GM19023 (cell line): ENCODE measurements at regions not wholly inside any gene's neighbourhood (a gene's known extent, or its start where the extent isn't known, plus 50 kb on each side); places are given as distances from the start of the nearest gene placed in this dataset.
"Not testable (repeated sequence)": the region's sequence is repeated elsewhere in the genome, so short reads cannot be mapped to it uniquely, and the experiment has no call there.

Experiments
- ATAC-seq: cut with Tn5 transposase; IDR thresholded peaks from one replicate; pipeline ENCODE4 v1.9.1; 2021; ENCODE audit warnings: mild to moderate bottlenecking, moderate library complexity; ENCODE audit not compliant: unreplicated experiment

DNA sequence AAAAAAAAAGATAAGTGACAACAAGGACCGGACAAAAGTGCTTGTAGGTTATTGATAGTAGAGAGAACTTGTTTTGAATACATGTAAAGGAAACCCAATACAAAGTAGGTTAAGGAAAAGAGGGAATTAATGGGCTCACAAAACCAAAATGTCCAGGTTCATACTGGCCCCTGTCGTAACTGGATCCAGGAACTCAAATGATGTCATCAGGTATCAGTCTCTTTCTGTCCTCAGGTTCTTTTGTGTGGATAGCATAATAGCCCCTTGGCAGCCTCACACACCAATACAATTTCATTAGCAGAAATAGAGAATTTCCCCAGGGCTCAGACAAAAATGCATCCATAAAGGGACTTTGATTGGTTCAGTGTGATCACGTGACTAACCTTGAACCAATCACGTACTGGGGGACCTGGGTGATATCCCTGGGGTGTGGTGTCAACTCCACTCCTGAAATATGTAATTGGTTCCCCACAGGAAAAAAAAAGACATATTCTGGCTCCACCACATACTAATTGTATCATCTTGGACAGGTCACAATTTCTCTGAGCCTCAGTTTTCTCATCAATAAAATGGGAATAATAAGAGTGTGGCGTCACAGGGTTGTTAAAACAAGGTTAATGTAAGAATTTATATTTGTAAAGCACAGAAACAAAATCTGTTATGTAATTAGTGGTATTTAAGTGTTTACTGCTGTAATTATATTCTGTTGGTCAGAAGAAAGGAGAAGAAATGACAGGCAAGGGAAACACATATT, 174.8 kb downstream of the PDGFRA start:
- ATAC-seq, result no peak

DNA sequence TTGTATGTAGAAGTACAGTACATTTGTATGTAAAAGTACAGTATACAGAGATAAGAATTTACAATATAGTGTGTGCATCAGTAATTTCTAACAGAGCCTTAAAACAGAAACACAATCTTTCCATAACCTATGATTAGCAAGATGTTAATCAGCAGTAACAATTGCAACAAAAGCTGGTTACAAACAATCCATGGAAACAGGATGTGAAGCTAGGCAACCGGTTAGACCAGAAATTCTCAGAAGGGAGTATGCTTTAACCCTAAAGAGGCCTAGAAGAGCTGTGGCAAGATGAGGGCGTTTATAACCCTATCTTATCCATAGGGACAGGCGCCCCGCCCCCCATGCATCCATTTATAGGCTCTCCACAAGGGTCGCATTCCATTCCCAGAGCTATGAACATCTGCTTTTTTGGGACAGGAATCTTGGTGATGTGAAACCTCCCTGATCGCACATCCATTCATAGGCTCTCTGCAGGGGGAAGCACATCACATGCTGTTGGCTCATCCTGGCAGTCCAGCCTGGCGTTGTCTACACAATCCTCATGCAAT, 180.3 kb downstream of the PDGFRA start:
- ATAC-seq, result not testable (repeated sequence)

DNA sequence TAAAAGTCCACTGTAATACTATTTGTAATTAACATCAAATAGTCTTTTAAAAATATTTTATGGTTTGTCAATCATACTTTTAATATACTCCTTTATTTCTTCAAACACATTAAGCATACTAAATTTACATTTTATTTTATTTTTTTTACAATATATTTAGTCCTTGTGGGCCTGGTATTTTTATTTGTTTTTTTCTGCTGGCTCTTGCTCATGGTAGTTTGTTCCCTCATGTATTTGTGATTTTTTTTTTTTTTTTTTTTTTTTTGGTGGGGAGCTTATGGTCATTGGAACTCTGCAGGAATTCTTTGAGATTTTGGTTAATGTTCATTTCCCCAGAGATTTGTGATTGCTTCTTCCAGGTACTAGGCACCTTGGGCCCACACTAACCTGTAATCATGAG, 185.5 kb downstream of the PDGFRA start:
- no peak for ATAC-seq

- ATAC-seq, result no peak
Observed at GRCh38 chr4:54417476-54417875, 188.4 kb downstream of the PDGFRA start.

DNA sequence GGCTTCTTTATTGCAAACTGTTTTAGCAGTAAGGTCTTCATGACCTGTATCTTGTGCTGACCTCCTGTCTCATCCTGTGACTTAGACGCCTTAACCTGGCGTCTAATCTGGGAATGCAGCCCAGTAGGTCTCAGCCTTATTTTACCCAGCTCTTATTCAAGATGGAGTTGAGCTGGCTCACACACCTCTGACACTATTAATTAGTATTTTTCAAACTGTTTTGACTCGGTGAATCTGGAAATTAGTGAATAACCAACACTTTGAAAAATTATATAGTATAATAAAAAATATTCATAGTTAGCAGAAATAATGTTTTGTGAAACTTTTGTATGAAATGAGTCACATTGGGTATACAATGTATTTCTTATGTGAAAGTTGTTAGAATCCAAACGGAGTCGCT, 189.4 kb downstream of the PDGFRA start:
- ATAC-seq, result no peak

DNA sequence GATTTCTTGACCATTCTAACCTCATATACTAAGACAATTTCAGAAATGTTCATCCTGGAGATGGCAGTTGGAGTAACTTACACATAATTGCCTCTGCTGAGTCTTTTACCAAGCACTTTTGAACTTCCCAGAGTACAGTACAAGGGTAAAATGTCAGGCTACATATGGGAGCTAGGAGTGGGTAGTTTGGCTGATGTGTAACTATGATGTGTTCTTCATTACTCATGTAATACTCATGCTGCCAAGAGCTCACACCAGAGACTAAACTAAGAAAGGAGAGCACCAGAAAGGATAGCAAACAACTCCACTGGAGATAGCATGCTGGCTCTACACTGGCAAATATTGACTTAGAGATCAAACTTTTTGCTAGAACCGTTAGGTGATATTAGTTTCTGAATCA, 194.0 kb downstream of the PDGFRA start:
- ATAC-seq, result no peak

DNA sequence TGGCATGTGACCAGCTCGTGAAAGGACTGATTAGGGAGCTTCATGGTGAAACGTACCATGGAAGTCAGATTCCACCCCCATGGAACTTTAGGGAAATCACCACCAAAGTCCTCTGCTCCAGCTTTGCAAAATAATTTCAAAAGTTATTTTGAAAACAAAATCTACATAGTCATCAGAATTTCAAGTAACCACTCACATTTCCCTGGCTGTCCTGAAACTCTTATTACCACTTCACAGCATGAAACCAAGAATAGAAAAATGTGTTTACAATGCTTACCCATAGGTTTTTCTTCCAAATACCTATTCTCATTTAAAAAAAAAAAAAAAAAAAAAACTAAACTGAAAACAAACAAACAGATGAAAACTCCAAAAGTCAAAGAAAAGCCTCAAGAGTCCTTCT, 198.7 kb downstream of the PDGFRA start:
- no peak for ATAC-seq

DNA sequence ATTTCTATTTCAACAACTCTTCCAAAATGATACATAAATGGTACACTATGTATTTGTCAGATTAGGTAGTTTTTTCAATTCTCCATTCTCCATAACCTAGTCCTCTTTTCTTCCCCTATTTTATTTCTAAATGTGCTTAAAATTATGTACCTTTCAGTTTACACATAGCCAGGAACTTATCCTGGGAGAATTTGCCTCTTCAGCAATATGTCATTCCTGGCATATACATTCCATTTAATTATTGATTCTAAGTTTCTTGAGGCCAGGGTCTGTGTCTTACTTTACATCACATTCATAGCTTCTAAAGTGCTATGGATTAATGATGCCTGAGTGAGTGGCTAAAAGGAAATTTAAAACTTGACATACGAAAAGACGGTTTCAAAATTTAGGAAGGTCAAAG, 199.8 kb downstream of the PDGFRA start:
- ATAC-seq, result no peak

DNA sequence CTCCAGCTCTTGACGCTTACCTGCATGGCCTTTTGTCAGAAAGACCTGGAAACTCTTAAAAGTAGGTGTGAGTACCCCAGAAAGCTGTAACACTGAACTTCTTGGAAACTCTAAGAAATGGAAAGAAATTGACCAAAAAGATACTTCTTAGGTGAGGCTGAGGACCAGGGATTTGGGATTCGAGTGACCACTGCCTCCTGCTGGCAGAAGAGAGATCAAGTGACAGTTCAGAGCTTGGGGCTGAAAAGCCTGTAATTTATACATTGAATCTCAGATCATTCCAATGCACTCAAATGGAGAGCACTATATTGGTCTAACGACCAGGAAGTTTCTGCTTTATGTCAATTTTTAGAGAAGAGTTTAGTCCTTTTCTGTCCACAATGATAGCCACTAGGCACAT, 204.6 kb downstream of the PDGFRA start:
- ATAC-seq, result no peak

- ATAC-seq, result no peak
Observed at GRCh38 chr4:54439831-54440243, 210.7 kb downstream of the PDGFRA start.

GRCh38 chr4:54440394-54441136, 211.5 kb downstream of the PDGFRA start:
- ATAC-seq, result no peak

DNA sequence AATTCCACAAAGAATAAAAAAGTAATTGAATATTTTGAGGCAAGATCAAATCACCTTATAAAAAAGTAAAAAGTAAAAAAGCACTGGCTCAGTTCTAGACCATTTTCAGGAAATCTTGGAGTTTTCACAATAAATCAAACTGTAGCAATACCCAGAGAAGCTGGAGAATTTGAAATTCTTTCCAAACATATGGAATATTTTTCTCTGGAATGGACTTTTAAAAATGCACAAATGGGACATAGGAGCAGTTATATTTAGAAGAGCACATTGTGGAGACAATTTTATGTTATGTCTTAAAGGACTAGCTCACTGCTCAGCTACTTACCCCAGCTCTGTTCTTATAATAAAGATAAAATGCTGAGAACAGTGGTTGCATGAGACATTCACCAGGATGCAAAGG, 211.9 kb upstream of the KIT start:
- no peak for ATAC-seq

DNA sequence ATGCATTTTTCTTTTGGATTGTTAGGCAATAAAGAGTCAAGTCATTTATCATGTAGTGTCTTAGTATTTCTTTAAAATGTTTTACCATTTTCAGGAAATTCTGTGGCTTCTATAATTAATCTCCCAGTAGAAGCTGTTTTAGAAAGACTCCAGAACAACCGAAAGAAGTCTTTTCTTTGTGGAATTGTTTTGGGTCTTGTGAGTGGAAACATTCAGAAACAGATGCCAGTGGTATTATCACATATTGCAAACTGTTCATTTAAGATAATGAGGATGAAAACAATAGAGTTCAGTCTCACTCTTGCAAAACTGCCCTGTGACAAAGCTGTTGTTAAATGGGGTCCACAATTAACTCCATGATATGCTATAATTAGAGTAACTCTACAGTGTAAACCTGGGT, 211.2 kb upstream of the KIT start:
- no peak for ATAC-seq

GRCh38 chr4:54447304-54447703, 210.5 kb upstream of the KIT start:
- no peak for ATAC-seq

DNA sequence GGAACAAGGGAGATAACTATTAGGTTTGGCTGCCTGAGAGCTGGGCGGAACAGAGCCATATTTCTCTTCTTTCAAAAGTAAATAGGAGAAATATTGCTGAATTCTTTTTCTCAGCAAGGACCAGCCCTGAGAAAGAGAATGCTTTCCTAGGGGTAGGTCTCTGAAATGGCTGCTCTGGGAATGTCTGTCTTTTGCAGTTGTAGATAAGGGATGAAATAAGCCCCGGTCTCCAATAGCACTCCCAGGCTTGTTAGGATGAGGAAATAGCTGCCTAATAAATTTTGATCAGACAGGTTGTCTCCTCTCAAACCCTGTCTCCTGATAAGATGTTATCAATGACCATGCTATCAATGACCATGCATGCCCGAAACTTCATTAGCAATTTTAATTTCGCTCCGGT, 207.8 kb upstream of the KIT start:
- no peak for ATAC-seq

- ATAC-seq, result not testable (repeated sequence)
Observed at GRCh38 chr4:54466960-54467359, 190.8 kb upstream of the KIT start.

- no peak for ATAC-seq
Observed at GRCh38 chr4:54473077-54473545, 184.6 kb upstream of the KIT start.

GRCh38 chr4:54473798-54474197, 184.0 kb upstream of the KIT start:
- no peak for ATAC-seq

DNA sequence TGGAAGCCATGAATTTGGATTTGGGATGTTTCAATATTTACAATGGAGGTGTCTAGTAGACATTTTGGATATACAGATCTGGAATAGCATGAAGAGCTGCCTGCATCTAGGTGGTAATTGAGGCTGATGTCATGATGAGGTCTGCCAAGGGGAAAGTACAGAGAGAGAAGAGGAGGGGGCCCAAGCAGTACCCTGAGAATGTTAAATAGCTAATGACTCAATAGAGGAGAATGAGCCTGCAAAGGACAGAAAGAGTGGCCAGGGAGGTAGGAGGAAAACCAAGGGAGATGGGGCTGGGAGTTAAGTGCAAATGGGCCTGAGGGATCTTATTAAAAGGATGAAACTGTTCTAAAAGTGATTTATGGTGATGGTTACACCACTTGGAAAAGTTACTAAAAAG, 182.2 kb upstream of the KIT start:
- ATAC-seq, result no peak

- ATAC-seq, result no peak
Observed at GRCh38 chr4:54482529-54483200, 175.1 kb upstream of the KIT start.

- no peak for ATAC-seq
Observed at GRCh38 chr4:54484383-54484782, 173.4 kb upstream of the KIT start.

DNA sequence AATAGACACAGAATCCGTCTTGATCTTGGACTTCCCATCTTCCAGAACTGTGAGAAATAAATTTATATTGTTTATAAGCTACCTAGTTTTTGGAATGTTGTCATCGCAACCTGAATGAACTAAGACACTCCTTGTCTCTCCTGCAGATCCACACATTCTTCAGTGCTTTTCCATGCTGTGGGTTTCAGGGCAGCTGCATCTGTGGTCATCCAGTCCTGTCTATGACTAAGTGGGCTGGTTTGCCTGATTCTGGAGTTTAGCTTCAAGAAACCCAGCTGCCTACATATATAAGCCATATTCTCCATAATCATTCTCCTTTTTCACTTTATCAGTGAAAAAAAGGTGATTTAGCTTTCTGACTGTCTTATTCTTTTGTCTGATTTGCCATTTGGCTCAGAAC, 170.3 kb upstream of the KIT start:
- no peak for ATAC-seq
